HL-60/S4 (cell line): ENCODE measurements at regions not wholly inside any gene's neighbourhood (a gene's known extent, or its start where the extent isn't known, plus 50 kb on each side); places are given as distances from the start of the nearest gene placed in this dataset.

Source experiments
- in situ Hi-C: fragments of 300-500 bp; cut with MboI; formaldehyde crosslinking; loops from 2 replicates; pipeline ENCODE4 v1.14.3; 2022; ENCODE audit warnings: low sequenced_read_pairs

- in situ Hi-C loops, result no loop called here
Observed at GRCh38 chr12:107973950-107974349, 155.1 kb upstream of the WSCD2 start.

GRCh38 chr12:107976331-107976730 is 152.8 kb upstream of the WSCD2 start:
- in situ Hi-C loops, result no loop called here

GRCh38 chr12:107978201-107978600 is 150.9 kb upstream of the WSCD2 start:
- in situ Hi-C loops, result no loop called here

GRCh38 chr12:107978641-107979040 is 150.4 kb upstream of the WSCD2 start:
- in situ Hi-C loops, result no loop called here

- in situ Hi-C loops, result no loop called here
Observed at GRCh38 chr12:107983756-107984472, 145.2 kb upstream of the WSCD2 start.

- in situ Hi-C loops, result no loop called here
Observed at GRCh38 chr12:107984973-107985372, 144.1 kb upstream of the WSCD2 start.

- in situ Hi-C loops, result no loop called here
Observed at GRCh38 chr12:107986183-107986582, 142.9 kb upstream of the WSCD2 start.

GRCh38 chr12:107990325-107990724 is 138.8 kb upstream of the WSCD2 start:
- in situ Hi-C loops, result no loop called here

GRCh38 chr12:107992029-107992428 is 137.1 kb upstream of the WSCD2 start:
- in situ Hi-C loops, result no loop called here

GRCh38 chr12:107992870-107993451 is 136.1 kb upstream of the WSCD2 start:
- in situ Hi-C loops, result no loop called here

- in situ Hi-C loops, result no loop called here
Observed at GRCh38 chr12:107998863-107999262, 130.2 kb upstream of the WSCD2 start.

GRCh38 chr12:108000111-108000510 is 129.0 kb upstream of the WSCD2 start:
- in situ Hi-C loops, result no loop called here

- in situ Hi-C loops, result no loop called here
Observed at GRCh38 chr12:108004319-108004718, 124.8 kb upstream of the WSCD2 start.

- in situ Hi-C loops, result no loop called here
Observed at GRCh38 chr12:108008163-108008905, 120.8 kb upstream of the WSCD2 start.

- in situ Hi-C loops, result no loop called here
Observed at GRCh38 chr12:108009442-108010070, 119.5 kb upstream of the WSCD2 start.

GRCh38 chr12:108016022-108016564 is 113.0 kb upstream of the WSCD2 start:
- in situ Hi-C loops, result no loop called here

GRCh38 chr12:108017472-108018057 is 111.5 kb upstream of the WSCD2 start:
- in situ Hi-C loops, result no loop called here

GRCh38 chr12:108019862-108020261 is 109.2 kb upstream of the WSCD2 start:
- in situ Hi-C loops, result no loop called here

GRCh38 chr12:108021141-108021540 is 107.9 kb upstream of the WSCD2 start:
- in situ Hi-C loops, result no loop called here

GRCh38 chr12:108021949-108022522 is 107.1 kb upstream of the WSCD2 start:
- in situ Hi-C loops, result no loop called here
